HepG2 (cell line): ENCODE measurements at regions not wholly inside any gene's neighbourhood (a gene's known extent, or its start where the extent isn't known, plus 50 kb on each side); places are given as distances from the start of the nearest gene placed in this dataset.

Experiments used
- ATAC-seq: fragments of 200-7000 bp; cut with Tn5 transposase; 3 replicates; pipeline ENCODE4 v1.9.1; 2020; ENCODE audit warnings: mild to moderate bottlenecking, moderate library complexity
- BruUV-seq: library from RNA; stranded (reverse); fragments of 400-500 nt; replicated peaks from 2 replicates; lab custom pipeline; 2021; lab: Mats Ljungman, UMichigan
- CTCF ChIA-PET: fragments of 300-600 bp; formaldehyde crosslinking; extraction: SDS; loops from one replicate; lab custom pipeline; 2021; ENCODE audit warnings: low total read pairs, inconsistent platforms, low intra/inter-chr PET ratio; lab: Yijun Ruan, JAX
- POLR2A ChIA-PET: fragments of 350-600 bp; sonication (Branson Sonifier 250); formaldehyde crosslinking; loops from one replicate; lab custom pipeline; 2020; ENCODE audit warnings: antibody characterized with exemption, inconsistent platforms; lab: Yijun Ruan, JAX
- DNase-seq: peaks from one replicate; pipeline ENCODE4 v3.0.0-alpha.2; 2015; ENCODE audit warnings: low spot score
- FAIRE-seq: peaks from 3 replicates; lab custom pipeline; 2011; peaks lifted over from hg19 to GRCh38; lab: Jason Lieb, UNC
- H2AFZ ChIP-seq: one replicate; pipeline ENCODE4 v1.6.1; 2011; ENCODE audit warnings: low read length, inconsistent platforms
- H3K27ac ChIP-seq: fragments of 300-600 bp; 3 replicates; pipeline ENCODE4 v1.8.0; 2011; ENCODE audit warnings: mixed run types, mild to moderate bottlenecking, mixed read lengths, low read length, inconsistent platforms; ENCODE audit not compliant: insufficient read depth; ENCODE audit errors: extremely low read length
- H3K27me3 ChIP-seq, 2 experiments: fragments of 200-600 bp in 1 of 2; 2 replicates in 1 of 2; 3 replicates in 1 of 2; pipeline versions ENCODE4 v1.6.0 to v1.8.0; 2011; ENCODE audit warnings: low read length in 2 of 2, mild to moderate bottlenecking in 2 of 2, moderate library complexity in 2 of 2, inconsistent platforms in 1 of 2; ENCODE audit not compliant: insufficient read depth in 2 of 2, control insufficient read depth in 1 of 2
- H3K36me3 ChIP-seq, 2 experiments: fragments of 200-600 bp in 1 of 2; replicated peaks in 1 of 2; 2 replicates in 1 of 2; 3 replicates in 1 of 2; pipeline versions ENCODE4 v1.5.1 to v1.8.0; 2011; ENCODE audit warnings: low read length in 2 of 2, inconsistent platforms in 1 of 2; ENCODE audit not compliant: insufficient read depth in 2 of 2, control insufficient read depth in 1 of 2
- H3K4me1 ChIP-seq: 2 replicates; pipeline ENCODE4 v1.5.1; 2012; ENCODE audit warnings: low read length, inconsistent platforms; ENCODE audit not compliant: insufficient read depth
- H3K4me2 ChIP-seq: 2 replicates; pipeline ENCODE4 v1.6.0; 2011; ENCODE audit warnings: low read depth, low read length, inconsistent platforms
- H3K4me3 ChIP-seq, 3 experiments: fragments of 200-600 bp in 1 of 3; sonication (generic), shearing (Covaris generic) in 1 of 3; replicated peaks in 1 of 3; 2 replicates each; pipeline ENCODE4 v1.5.1; 2011 to 2016; ENCODE audit warnings: low read length in 3 of 3, inconsistent platforms in 2 of 3, low read depth in 2 of 3, mild to moderate bottlenecking in 2 of 3, control low read depth in 1 of 3, mixed read lengths in 1 of 3; ENCODE audit not compliant: insufficient read depth in 1 of 3
- H3K79me2 ChIP-seq: one replicate; pipeline ENCODE4 v1.6.1; 2011; ENCODE audit warnings: low read length, inconsistent platforms; ENCODE audit not compliant: insufficient read depth
- H3K9ac ChIP-seq: 2 replicates; pipeline ENCODE4 v1.6.0; 2011; ENCODE audit warnings: mild to moderate bottlenecking, low read depth, low read length, inconsistent platforms; ENCODE audit not compliant: insufficient read depth
- H3K9me3 ChIP-seq: 2 replicates; pipeline ENCODE4 v1.5.1; 2012; ENCODE audit warnings: mild to moderate bottlenecking, low read length
- H4K20me1 ChIP-seq: 2 replicates; pipeline ENCODE4 v1.6.0; 2011; ENCODE audit warnings: inconsistent platforms, mild to moderate bottlenecking, low read length, moderate library complexity; ENCODE audit not compliant: insufficient read depth
- ARID5B ChIP-seq: IDR thresholded peaks from 2 replicates; pipeline ENCODE4 v1.4.0; 2020; ENCODE audit warnings: mild to moderate bottlenecking, missing genetic modification reagents
- DR1 ChIP-seq: sonication (generic); formaldehyde crosslinking; IDR thresholded peaks from 2 replicates; pipeline ENCODE4 v1.8.0; 2021; ENCODE audit warnings: mild to moderate bottlenecking, missing genetic modification reagents, inconsistent platforms
- EHMT2 ChIP-seq: fragments of 200-600 bp; sonication (generic); IDR thresholded peaks from 2 replicates; pipeline ENCODE4 v1.7.0; 2017; ENCODE audit warnings: antibody characterized with exemption, low read depth, low read length, borderline replicate concordance
- ETV6 ChIP-seq: sonication (generic); formaldehyde crosslinking; conservative IDR thresholded peaks from 2 replicates; pipeline ENCODE4 v1.4.0; 2020; ENCODE audit warnings: missing genetic modification reagents
- HNRNPLL ChIP-seq: fragments of 200-400 bp; formaldehyde crosslinking; IDR thresholded peaks from 2 replicates; pipeline ENCODE4 v1.6.1; 2017; ENCODE audit warnings: mild to moderate bottlenecking, low read depth, low read length; ENCODE audit not compliant: poor library complexity, severe bottlenecking
- MED1 ChIP-seq: sonication (generic); formaldehyde crosslinking; IDR thresholded peaks from 2 replicates; pipeline ENCODE4 v1.4.0; 2020; ENCODE audit warnings: missing genetic modification reagents
- NCOA2 ChIP-seq: sonication (generic); formaldehyde crosslinking; IDR thresholded peaks from 2 replicates; pipeline ENCODE4 v1.8.0; 2022; ENCODE audit warnings: inconsistent platforms
- NKX3-1 ChIP-seq: sonication (generic); formaldehyde crosslinking; IDR thresholded peaks from 2 replicates; pipeline ENCODE4 v1.5.0; 2020; ENCODE audit warnings: missing genetic modification reagents
- NR2F1 ChIP-seq, 2 experiments: fragments of 450-650 bp in 1 of 2; formaldehyde crosslinking in 1 of 2; IDR thresholded peaks; 2 replicates each; pipeline versions ENCODE4 v1.5.0 to v1.6.1; 2016 to 2020; ENCODE audit warnings: mild to moderate bottlenecking in 1 of 2, missing compliant biosample characterization in 1 of 2, missing genetic modification reagents in 1 of 2, moderate library complexity in 1 of 2
- POGZ ChIP-seq: sonication (generic); formaldehyde crosslinking; IDR thresholded peaks from 2 replicates; pipeline ENCODE4 v1.4.0; 2020; ENCODE audit warnings: mild to moderate bottlenecking, missing genetic modification reagents
- ZNF276 ChIP-seq: sonication (generic); formaldehyde crosslinking; IDR thresholded peaks from 2 replicates; pipeline ENCODE4 v1.4.0; 2020; ENCODE audit warnings: mild to moderate bottlenecking, low read depth, missing genetic modification reagents
- ZXDC ChIP-seq: sonication (generic); formaldehyde crosslinking; IDR thresholded peaks from 2 replicates; pipeline ENCODE4 v1.5.0; 2020; ENCODE audit warnings: mild to moderate bottlenecking, missing genetic modification reagents
- WGBS: methylation state at CpG from one replicate; pipeline ENCODE4 v1.1.6; 2017; ENCODE audit warnings: low lambda C conversion rate; 5-methylcytosine and 5-hydroxymethylcytosine counted together
- in situ Hi-C: cut with HindIII; loops from 2 replicates; pipeline ENCODE4 v1.10.0; 2017; ENCODE audit warnings: low pct_unique_long_range_greater_than_20kb; ENCODE audit not compliant: extremely low pct_ligation_motif_present
- intact Hi-C: fragments of 100-400 bp; cut with micrococcal nuclease; formaldehyde crosslinking; loops from one replicate; pipeline ENCODE4 v1.10.0; 2022; ENCODE audit not compliant: unreplicated experiment
- TF ChIP-seq, protein P1 (sequence below): sonication (generic); formaldehyde crosslinking; IDR thresholded peaks from 2 replicates; pipeline ENCODE4 v1.8.1; 2023; ENCODE audit warnings: mild to moderate bottlenecking, missing genetic modification reagents, borderline replicate concordance

DNA sequence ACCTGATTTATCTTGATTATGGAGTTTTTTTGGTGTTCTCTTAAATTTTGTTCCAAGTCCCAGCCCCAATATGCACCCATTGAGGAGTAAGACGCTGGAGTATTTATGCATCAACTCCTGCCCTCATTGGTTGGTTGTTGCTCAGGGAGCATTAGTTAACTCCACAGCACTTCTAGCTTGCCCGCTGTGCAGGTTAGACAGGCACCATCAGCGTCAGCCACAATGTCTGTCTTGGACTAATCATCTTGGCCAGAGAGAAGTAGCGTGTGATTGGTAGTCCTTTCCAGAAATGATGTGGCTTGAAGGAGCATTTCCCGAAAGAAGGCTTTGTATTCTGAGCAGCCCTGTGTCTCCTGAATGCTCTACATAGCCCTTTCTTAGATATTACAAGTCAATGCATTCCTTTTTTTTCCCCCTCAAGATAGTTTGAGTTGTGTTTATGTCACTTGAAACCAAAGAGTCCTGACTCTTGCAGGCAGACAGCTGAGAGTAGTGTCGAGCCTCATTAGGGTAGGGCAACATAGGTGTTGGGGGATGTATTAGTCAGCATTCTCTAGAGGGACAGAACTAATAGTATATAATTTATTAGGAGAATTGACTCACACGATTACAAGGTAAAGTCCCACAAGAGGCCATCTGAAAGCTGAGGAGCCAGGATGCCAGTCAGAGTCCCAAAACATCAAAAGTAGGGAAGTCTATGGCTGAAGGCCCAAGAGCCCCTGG lies 94.6 kb upstream of the RCN1 start:
- Histone ChIP-seq H3K4me2 (no peak overlapping the region), H2AFZ (no peak overlapping the region), H3K27me3 (peaks cover 0 to 11% of the 10 kb centered on the region in 2 experiments; a peak in 2 of 5 replicates), H3K4me1 (no peaks in the 10 kb centered on the region), H3K9ac (no peak overlapping the region), H3K4me3 (no peak overlapping the region), H3K27ac (no peak overlapping the region), H3K79me2 (no peaks in the 10 kb centered on the region), H3K36me3 (no peaks in the 10 kb centered on the region), H4K20me1 (no peaks in the 10 kb centered on the region), H3K9me3 (no peaks in the 10 kb centered on the region)
- ChIA-PET POLR2A (no interaction called here), CTCF (no interaction called here)
- in situ Hi-C loops = no loop called here
- TF ChIP-seq HNRNPLL (no peak), NCOA2 (CRISPR knock-in tag) (no peak), DR1 (CRISPR knock-in tag) (no peak), EHMT2 (no peak), ZNF276 (CRISPR knock-in tag) (no peak), ZXDC (no peak), NKX3-1 (CRISPR knock-in tag) (no peak), NR2F1 (CRISPR knock-in tag; IDR thresholded peaks at IDR 0.05) (no peak), POGZ (no peak), ETV6 (CRISPR knock-in tag) (no peak), ARID5B (no peak), MED1 (no peak)
- TF ChIP-seq, protein P1, sequence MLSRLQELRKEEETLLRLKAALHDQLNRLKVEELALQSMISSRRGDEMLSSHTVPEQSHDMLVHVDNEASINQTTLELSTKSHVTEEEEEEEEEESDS (CRISPR knock-in tag) = no peak
- BruUV-seq = no TSS peak
- intact Hi-C loops = no loop called here
- FAIRE-seq (no peak), ATAC-seq (no peak), DNase-seq (no peak)
- 28% methylated on average over 7 of the region's 7 CpGs for WGBS
